Effector memory CD4-positive, alpha-beta T cell (primary cell): ENCODE measurements at regions not wholly inside any gene's neighbourhood (a gene's known extent, or its start where the extent isn't known, plus 50 kb on each side); places are given as distances from the start of the nearest gene placed in this dataset.

Experiments
- DNase-seq, 3 donors: peaks; one replicate each; pipeline ENCODE4 v3.0.0-alpha.2; 2020
- H3K27ac ChIP-seq: 2 replicates; pipeline ENCODE4 v1.7.0; 2013; ENCODE audit warnings: mild to moderate bottlenecking, low read length, moderate library complexity; ENCODE audit not compliant: insufficient read depth, poor library complexity, severe bottlenecking
- H3K27me3 ChIP-seq: replicated peaks from 2 replicates; pipeline ENCODE4 v1.7.0; 2013; ENCODE audit warnings: mild to moderate bottlenecking, low read length; ENCODE audit not compliant: insufficient read depth, control insufficient read depth, poor library complexity, severe bottlenecking
- H3K36me3 ChIP-seq: 2 replicates; pipeline ENCODE4 v1.7.0; 2013; ENCODE audit warnings: mild to moderate bottlenecking, low read length, moderate library complexity; ENCODE audit not compliant: control insufficient read depth, insufficient read depth
- H3K4me1 ChIP-seq: 2 replicates; pipeline ENCODE4 v1.7.0; 2013; ENCODE audit warnings: low read length, mild to moderate bottlenecking; ENCODE audit not compliant: control insufficient read depth, insufficient read depth, poor library complexity, severe bottlenecking
- H3K4me3 ChIP-seq: 2 replicates; pipeline ENCODE4 v1.7.0; 2013; ENCODE audit warnings: low read length, low read depth, mild to moderate bottlenecking; ENCODE audit not compliant: insufficient read depth, poor library complexity, severe bottlenecking
- H3K9me3 ChIP-seq: 2 replicates; pipeline ENCODE4 v1.7.0; 2013; ENCODE audit warnings: mild to moderate bottlenecking, low read length, moderate library complexity; ENCODE audit not compliant: control insufficient read depth

DNA sequence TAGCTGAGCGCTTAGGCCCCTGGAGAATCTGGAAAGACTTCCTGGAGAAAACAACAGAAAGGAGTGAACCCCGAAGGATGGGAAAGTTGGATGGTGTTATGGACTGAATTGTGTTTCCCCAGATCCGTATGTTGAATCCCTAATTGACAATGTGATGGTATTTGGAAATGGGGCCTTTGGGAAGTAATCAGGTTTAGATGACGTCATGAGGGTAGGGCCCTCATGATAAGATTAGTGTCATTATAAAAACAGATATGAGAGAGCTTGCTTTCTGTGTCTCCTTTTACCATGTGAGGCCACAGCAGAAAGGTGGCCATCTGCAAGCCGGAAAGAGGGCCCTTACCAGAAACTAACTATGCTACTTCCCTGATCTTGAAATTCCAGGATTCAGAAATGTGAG, 159.5 kb downstream of the QDPR start:
- no peaks in the 10 kb centered on the region for H3K9me3 ChIP-seq
- H3K4me3 ChIP-seq: no peak overlapping the region
- DNase-seq: no peak
- no peaks in the 10 kb centered on the region for H3K36me3 ChIP-seq
- H3K27ac ChIP-seq: no peak overlapping the region
- no peaks in the 10 kb centered on the region for H3K4me1 ChIP-seq
- H3K27me3 ChIP-seq: no peaks in the 10 kb centered on the region

DNA sequence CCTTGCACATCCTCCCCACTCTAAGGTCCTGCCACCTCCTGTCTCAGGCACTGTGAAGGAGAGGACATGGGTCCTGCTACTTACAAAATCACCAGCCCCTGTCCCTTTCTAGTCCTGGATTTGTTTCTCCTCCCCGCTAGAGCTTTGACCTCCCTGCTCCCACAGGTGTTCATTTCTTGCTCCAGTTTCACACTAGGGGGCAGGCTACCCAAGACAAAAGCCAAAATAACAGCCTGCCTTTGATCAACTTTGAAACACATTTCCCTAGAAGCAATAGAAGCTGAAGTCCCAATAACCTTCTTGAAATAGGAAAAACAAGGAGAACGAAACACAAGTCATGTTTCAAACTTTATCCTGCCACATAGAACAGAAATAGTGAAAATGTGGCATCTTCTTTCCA, 164.4 kb downstream of the QDPR start:
- Histone ChIP-seq H3K27me3 (no peaks in the 10 kb centered on the region), H3K4me1 (no peaks in the 10 kb centered on the region), H3K27ac (no peak overlapping the region), H3K4me3 (no peak overlapping the region), H3K36me3 (no peaks in the 10 kb centered on the region), H3K9me3 (no peaks in the 10 kb centered on the region)
- no peak for DNase-seq

GRCh38 chr4:17339376-17339775, 172.5 kb downstream of the QDPR start:
- no peak overlapping the region for H3K27ac ChIP-seq
- H3K36me3 ChIP-seq: no peaks in the 10 kb centered on the region
- H3K4me1 ChIP-seq: peaks cover 14% of the 10 kb centered on the region
- no peaks in the 10 kb centered on the region for H3K9me3 ChIP-seq
- no peak for DNase-seq
- no peaks in the 10 kb centered on the region for H3K27me3 ChIP-seq
- no peak overlapping the region for H3K4me3 ChIP-seq

DNA sequence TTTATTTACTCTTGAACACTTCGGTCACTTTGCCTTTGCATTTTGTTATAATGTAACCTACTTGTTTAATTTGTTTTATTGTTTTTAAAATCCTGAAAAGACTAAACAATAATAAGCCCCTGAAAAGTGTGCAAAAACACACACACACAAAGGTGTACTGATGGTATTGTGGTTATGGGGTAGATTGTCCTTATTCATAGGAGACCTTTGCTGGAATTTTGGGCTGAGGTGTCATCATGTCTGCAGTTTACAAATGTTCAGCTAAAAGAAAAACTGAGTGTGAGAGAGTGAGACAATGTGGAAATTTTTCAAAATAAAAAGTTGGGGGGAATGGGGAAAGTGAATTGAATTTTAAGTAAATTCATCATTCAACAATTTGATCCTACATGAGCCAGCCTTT, 174.9 kb downstream of the QDPR start:
- Histone ChIP-seq H3K9me3 (no peaks in the 10 kb centered on the region), H3K4me3 (no peak overlapping the region), H3K36me3 (no peaks in the 10 kb centered on the region), H3K27me3 (no peaks in the 10 kb centered on the region), H3K4me1 (peaks cover 14% of the 10 kb centered on the region), H3K27ac (peak overlapping the region; percentile 37)
- no peak for DNase-seq

GRCh38 chr4:17336524-17336961, 175.3 kb downstream of the QDPR start:
- no peaks in the 10 kb centered on the region for H3K9me3 ChIP-seq
- H3K4me1 ChIP-seq: peaks cover 14% of the 10 kb centered on the region
- peak overlapping the region; percentile 37 for H3K27ac ChIP-seq
- no peak overlapping the region for H3K4me3 ChIP-seq
- no peaks in the 10 kb centered on the region for H3K27me3 ChIP-seq
- H3K36me3 ChIP-seq: no peaks in the 10 kb centered on the region
- peak; percentile 62 to 70 (median 63) for DNase-seq

DNA sequence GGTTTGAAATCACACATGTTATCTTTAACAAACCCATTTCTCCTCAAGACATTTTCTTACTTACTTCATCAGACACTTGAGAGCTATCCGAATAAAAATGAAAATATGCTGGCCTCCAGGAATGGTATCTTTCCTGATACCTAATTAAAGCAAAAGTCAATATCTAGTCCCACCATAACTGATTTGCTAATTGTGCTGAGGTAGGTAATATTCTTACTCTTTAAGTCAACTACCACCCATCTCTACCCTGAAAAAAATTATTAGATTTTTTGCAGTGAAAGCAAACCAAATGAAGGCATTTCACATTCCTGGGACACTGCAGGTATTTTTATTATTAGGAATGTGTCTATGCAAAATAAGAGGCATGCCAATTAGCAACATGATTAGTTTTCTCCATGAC, 175.8 kb downstream of the QDPR start:
- no peaks in the 10 kb centered on the region for H3K36me3 ChIP-seq
- no peak overlapping the region for H3K4me3 ChIP-seq
- no peaks in the 10 kb centered on the region for H3K27me3 ChIP-seq
- DNase-seq: no peak
- H3K27ac ChIP-seq: peak overlapping the region; percentile 35
- H3K9me3 ChIP-seq: no peaks in the 10 kb centered on the region
- H3K4me1 ChIP-seq: peaks cover 14% of the 10 kb centered on the region

- Histone ChIP-seq H3K9me3 (no peaks in the 10 kb centered on the region), H3K27me3 (no peaks in the 10 kb centered on the region), H3K4me1 (peaks cover 14% of the 10 kb centered on the region), H3K4me3 (no peak overlapping the region), H3K27ac (no peak overlapping the region), H3K36me3 (no peaks in the 10 kb centered on the region)
- no peak for DNase-seq
Observed at GRCh38 chr4:17335371-17335770, 176.5 kb downstream of the QDPR start.

DNA sequence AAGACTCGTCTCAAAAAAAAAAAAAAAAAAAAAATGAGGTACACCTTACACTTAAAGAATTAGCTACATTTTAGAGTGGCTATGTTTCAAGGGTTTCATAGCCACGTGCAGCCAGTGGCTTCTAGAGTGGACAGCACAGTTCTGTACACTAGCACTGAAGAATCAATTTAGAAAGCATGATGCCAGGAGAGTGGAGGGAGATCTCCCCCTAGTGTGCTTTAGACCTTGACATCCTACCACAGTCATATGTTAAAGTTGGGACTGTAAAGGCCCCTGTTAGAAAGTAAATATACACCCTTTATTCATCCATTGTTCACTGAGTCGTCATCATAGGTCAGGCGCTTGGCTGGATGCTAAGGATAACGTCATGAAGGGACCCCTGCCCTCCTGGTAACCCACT, 179.4 kb downstream of the QDPR start:
- no peaks in the 10 kb centered on the region for H3K36me3 ChIP-seq
- no peak overlapping the region for H3K4me3 ChIP-seq
- H3K9me3 ChIP-seq: no peaks in the 10 kb centered on the region
- H3K27me3 ChIP-seq: no peaks in the 10 kb centered on the region
- DNase-seq: no peak
- H3K27ac ChIP-seq: no peak overlapping the region
- H3K4me1 ChIP-seq: peaks cover 14% of the 10 kb centered on the region

DNA sequence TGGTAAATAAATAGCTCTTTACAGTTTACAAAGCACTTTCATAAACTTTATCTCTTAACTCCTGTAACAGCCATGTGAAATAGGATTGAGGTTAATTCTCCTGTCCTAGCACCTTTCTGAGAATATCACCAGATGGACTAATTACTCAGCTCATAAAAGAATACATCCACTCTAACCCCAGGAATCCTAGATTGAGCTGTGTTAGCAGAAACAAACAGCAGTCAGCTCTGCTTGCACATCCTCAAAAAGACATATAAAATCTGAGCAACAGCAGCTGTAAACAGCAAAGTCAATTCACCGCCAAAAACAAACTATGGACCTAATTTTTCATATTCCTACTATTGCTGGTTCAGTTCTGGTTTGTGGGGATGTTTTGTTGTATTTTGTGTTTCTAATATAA, 182.8 kb downstream of the QDPR start:
- Histone ChIP-seq H3K4me1 (peaks cover 7% of the 10 kb centered on the region), H3K9me3 (no peaks in the 10 kb centered on the region), H3K27me3 (no peaks in the 10 kb centered on the region), H3K4me3 (no peak overlapping the region), H3K36me3 (no peaks in the 10 kb centered on the region), H3K27ac (no peak overlapping the region)
- DNase-seq: no peak

DNA sequence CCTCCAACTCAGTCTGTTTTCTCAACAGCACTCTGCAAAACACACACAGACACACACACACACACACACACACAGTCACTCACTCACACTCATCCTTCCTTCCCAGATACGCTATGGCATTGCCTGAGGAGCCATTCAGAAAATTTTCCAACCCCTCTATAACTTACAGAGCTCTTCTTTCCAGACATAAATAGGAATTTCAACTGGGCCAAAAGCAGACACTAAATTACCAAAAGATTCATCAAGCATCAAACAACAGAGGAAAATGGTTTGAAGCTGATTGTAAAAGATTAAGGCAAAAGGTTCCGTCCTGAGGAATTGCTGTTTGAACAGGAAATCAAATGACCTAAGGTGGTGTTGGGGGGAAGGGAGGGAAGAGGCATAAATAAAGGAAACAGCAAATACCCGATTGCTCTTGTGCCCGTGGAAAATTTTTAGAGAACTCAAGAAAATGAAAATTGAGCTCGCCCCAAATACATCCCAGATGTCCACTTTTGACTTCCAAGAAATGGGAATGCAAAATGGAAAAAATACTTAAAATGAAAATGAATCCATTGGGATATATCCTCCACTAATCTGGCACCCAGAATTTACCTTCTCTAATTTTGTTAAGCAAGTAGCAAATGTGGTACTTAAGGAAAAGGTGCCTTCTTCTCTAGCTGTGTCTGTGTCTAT, 183.6 kb downstream of the QDPR start:
- no peaks in the 10 kb centered on the region for H3K27me3 ChIP-seq
- H3K4me3 ChIP-seq: no peak overlapping the region
- H3K9me3 ChIP-seq: no peaks in the 10 kb centered on the region
- no peaks in the 10 kb centered on the region for H3K36me3 ChIP-seq
- H3K4me1 ChIP-seq: peaks cover 8% of the 10 kb centered on the region
- H3K27ac ChIP-seq: no peak overlapping the region
- no peak for DNase-seq
